Natural killer cell (primary cell): ENCODE measurements at regions not wholly inside any gene's neighbourhood (a gene's known extent, or its start where the extent isn't known, plus 50 kb on each side); places are given as distances from the start of the nearest gene placed in this dataset.

Experiments
- ATAC-seq, 3 donors: fragments of 150-1000 bp in 2 of 3; fragments of 200-7000 bp in 1 of 3; cut with Tn5 transposase; 1 replicate in 1 of 3; 2 replicates in 2 of 3; pipeline ENCODE4 v1.10.0; 2021; ENCODE audit warnings: mild to moderate bottlenecking in 2 of 3, moderate library complexity in 2 of 3
- DNase-seq, 2 donors: peaks; one replicate each; pipeline versions ENCODE4 v3.0.0 to v3.0.0-alpha.2; 2013 to 2021; ENCODE audit warnings: mixed read lengths in 1 of 2
- H3K27ac ChIP-seq: one replicate; pipeline ENCODE4 v1.5.1; 2013; ENCODE audit warnings: mild to moderate bottlenecking, low read length
- H3K27me3 ChIP-seq: one replicate; pipeline ENCODE4 v1.6.1; 2013; ENCODE audit warnings: low read length; ENCODE audit not compliant: control insufficient read depth, insufficient read depth
- H3K36me3 ChIP-seq: one replicate; pipeline ENCODE4 v1.6.1; 2013; ENCODE audit warnings: low read length; ENCODE audit not compliant: control insufficient read depth, insufficient read depth
- H3K4me1 ChIP-seq: one replicate; pipeline ENCODE4 v1.6.1; 2013; ENCODE audit warnings: low read length; ENCODE audit not compliant: control insufficient read depth, insufficient read depth
- H3K4me3 ChIP-seq: one replicate; pipeline ENCODE4 v1.5.1; 2013; ENCODE audit warnings: low read length
- H3K9me3 ChIP-seq: one replicate; pipeline ENCODE4 v1.6.1; 2013; ENCODE audit warnings: low read length; ENCODE audit not compliant: control insufficient read depth, insufficient read depth
- H3K27ac Mint-ChIP-seq, 2 donors: one replicate each; pipeline ENCODE4 v1.8.0; 2022; ENCODE audit warnings: mild to moderate bottlenecking in 2 of 2, mixed read lengths in 2 of 2, moderate library complexity in 1 of 2
- H3K27me3 Mint-ChIP-seq, 2 donors: one replicate each; pipeline ENCODE4 v1.8.0; 2022; ENCODE audit warnings: low read depth in 2 of 2, mixed read lengths in 2 of 2
- H3K36me3 Mint-ChIP-seq: one replicate; pipeline ENCODE4 v1.8.0; 2022; ENCODE audit warnings: mixed read lengths
- H3K4me1 Mint-ChIP-seq, 2 donors: one replicate each; pipeline ENCODE4 v1.8.0; 2022; ENCODE audit warnings: mixed read lengths in 2 of 2
- H3K4me3 Mint-ChIP-seq: one replicate; pipeline ENCODE4 v1.8.0; 2022; ENCODE audit warnings: mild to moderate bottlenecking, moderate library complexity, mixed read lengths
- H3K9me3 Mint-ChIP-seq, 2 donors: one replicate each; pipeline ENCODE4 v1.8.0; 2022; ENCODE audit warnings: mixed read lengths in 2 of 2
- WGBS: methylation state at CpG from one replicate; pipeline ENCODE4 v1.1.7; 2013; ENCODE audit warnings: missing lambda C conversion rate; ENCODE audit not compliant: insufficient coverage; 5-methylcytosine and 5-hydroxymethylcytosine counted together
- intact Hi-C: fragments of 100-400 bp; cut with micrococcal nuclease; formaldehyde crosslinking; loops from one replicate; pipeline ENCODE4 v1.14.2; 2022
- TF ChIP-seq, protein P1 (sequence below): fragments of 200-600 bp; IDR thresholded peaks from one replicate; pipeline ENCODE4 v1.8.0; 2022; ENCODE audit warnings: antibody characterized with exemption

DNA sequence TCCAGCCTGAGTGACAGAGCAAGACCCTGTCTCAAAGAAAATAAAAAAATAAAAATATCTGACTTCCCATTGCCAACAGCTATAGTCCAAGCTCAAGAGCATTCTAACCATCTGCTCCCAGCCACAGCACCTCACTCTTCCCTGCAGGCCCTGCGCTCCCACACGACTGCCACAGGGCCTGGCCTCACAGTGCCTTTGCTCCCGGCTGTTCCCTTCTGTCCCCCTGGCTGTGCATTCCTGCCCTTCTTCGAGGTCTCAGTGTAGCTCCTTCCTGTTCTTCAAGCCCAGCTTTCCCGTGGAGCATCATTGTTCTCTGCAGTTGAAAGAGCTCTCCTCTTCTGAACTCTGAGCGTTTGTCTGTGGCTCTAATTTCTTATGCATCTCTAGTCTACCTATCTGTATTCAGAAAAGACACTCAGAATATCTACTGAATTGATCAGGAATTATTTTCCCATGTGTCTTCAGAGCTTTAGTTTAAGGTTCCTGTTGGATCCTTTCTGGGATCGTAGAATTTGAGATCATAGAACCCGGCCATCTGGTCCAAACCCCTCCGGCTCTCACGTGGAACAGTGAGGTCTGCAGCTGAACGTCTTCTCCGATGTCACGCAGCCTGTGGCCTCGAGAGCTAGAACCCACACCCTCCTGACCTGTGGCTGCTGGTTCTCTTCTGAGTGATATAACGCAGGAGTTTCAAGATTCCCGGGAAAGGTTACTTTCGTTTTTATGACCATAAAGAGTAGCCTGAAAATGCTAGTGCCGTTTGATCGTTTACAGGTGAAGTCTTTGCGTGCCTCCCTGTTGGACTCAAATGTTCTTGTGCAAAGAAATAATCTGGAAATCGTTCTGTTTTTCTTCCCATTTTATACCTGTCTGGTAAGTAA, 54.4 kb downstream of the DOP1B start:
- WGBS: 96% methylated on average over 21 of the region's 21 CpGs
- Histone ChIP-seq H3K9me3 (no peaks in the 10 kb centered on the region), H3K27ac (no peak overlapping the region), H3K4me1 (no peaks in the 10 kb centered on the region), H3K27me3 (no peaks in the 10 kb centered on the region), H3K36me3 (peaks cover 28% of the 10 kb centered on the region), H3K4me3 (no peak overlapping the region)
- Mint-ChIP-seq H3K9me3 (no peaks in the 10 kb centered on the region), H3K27ac (no peak overlapping the region), H3K27me3 (no peaks in the 10 kb centered on the region), H3K36me3 (peaks cover 13% of the 10 kb centered on the region), H3K4me3 (no peak overlapping the region), H3K4me1 (peaks cover 0 to 9% of the 10 kb centered on the region in 2 donors)
- intact Hi-C loops: no loop called here
- ATAC-seq: no peak
- TF ChIP-seq, protein P1, sequence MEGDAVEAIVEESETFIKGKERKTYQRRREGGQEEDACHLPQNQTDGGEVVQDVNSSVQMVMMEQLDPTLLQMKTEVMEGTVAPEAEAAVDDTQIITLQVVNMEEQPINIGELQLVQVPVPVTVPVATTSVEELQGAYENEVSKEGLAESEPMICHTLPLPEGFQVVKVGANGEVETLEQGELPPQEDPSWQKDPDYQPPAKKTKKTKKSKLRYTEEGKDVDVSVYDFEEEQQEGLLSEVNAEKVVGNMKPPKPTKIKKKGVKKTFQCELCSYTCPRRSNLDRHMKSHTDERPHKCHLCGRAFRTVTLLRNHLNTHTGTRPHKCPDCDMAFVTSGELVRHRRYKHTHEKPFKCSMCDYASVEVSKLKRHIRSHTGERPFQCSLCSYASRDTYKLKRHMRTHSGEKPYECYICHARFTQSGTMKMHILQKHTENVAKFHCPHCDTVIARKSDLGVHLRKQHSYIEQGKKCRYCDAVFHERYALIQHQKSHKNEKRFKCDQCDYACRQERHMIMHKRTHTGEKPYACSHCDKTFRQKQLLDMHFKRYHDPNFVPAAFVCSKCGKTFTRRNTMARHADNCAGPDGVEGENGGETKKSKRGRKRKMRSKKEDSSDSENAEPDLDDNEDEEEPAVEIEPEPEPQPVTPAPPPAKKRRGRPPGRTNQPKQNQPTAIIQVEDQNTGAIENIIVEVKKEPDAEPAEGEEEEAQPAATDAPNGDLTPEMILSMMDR: no peak
- no peak for DNase-seq

DNA sequence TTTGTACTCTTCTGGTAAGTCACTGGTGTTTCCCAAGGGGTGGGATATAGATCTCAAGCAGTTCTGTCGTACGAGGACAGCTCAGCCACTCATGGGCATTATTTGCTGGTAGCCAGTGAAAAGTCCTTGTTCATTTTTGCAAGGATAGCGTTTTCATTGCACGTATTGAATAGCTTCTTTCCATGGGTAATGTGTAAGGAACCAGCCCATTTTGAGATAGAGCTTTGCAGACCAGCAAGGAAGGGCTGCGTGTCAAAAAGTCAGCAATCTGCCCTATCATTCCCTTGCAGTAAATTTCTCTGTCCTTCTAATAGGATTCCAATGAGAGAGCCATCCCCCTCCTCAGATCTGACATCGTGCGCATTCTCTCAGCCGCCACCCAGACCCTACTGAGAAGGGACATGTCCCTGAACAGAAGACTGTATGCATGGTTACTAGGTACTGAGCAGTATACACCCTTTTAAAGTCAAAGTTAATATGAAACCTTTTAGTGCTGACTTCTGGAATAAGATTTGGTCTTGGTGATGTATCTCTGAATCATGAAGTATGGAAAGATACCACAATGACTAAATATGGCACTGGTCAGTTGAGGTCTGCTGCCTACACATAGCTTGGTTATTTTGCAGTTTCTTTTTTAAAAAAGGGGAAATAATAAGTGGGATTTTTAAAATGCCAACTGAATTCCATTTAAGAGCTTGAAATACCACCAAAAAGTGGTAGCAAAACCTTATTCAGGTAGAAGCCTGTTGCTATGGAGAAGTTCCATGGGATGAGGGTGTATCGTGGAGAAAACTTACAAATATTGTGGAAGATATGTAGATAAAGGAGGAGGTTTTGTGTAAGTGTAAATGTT, 55.3 kb downstream of the DOP1B start:
- no peaks in the 10 kb centered on the region for H3K9me3 ChIP-seq
- Mint-ChIP-seq H3K4me3 (no peak overlapping the region), H3K27ac (no peak overlapping the region), H3K4me1 (peaks cover 0 to 9% of the 10 kb centered on the region in 2 donors), H3K27me3 (no peaks in the 10 kb centered on the region), H3K36me3 (peaks cover 13% of the 10 kb centered on the region), H3K9me3 (no peaks in the 10 kb centered on the region)
- 98% methylated on average over 9 of the region's 9 CpGs for WGBS
- H3K27me3 ChIP-seq: no peaks in the 10 kb centered on the region
- DNase-seq: no peak
- peaks cover 32% of the 10 kb centered on the region for H3K36me3 ChIP-seq
- TF ChIP-seq, protein P1: no peak
- no peak overlapping the region for H3K4me3 ChIP-seq
- ATAC-seq: no peak
- intact Hi-C loops: no loop called here
- H3K4me1 ChIP-seq: no peaks in the 10 kb centered on the region
- no peak overlapping the region for H3K27ac ChIP-seq

DNA sequence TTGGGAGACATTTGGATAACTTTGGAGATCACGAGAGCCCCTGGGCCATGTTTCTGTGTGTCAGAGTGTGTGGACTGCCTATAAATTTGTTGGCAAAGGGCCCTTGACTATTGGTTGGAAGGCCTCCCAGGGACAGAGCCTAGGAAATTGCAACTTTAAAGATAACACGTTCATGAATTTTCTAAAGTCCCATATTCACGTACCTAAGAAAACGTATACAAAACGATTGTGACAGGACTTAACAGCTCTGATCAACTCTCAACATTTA, 55.8 kb downstream of the DOP1B start:
- H3K9me3 ChIP-seq: no peaks in the 10 kb centered on the region
- Mint-ChIP-seq H3K27me3 (no peaks in the 10 kb centered on the region), H3K36me3 (peaks cover 16% of the 10 kb centered on the region), H3K9me3 (no peaks in the 10 kb centered on the region), H3K4me1 (peaks cover 0 to 9% of the 10 kb centered on the region in 2 donors), H3K4me3 (no peak overlapping the region), H3K27ac (no peak overlapping the region)
- 95% methylated on average over 5 of the region's 5 CpGs for WGBS
- no peak for ATAC-seq
- H3K4me3 ChIP-seq: no peak overlapping the region
- intact Hi-C loops: no loop called here
- no peak overlapping the region for H3K27ac ChIP-seq
- DNase-seq: no peak
- H3K4me1 ChIP-seq: no peaks in the 10 kb centered on the region
- H3K36me3 ChIP-seq: peaks cover 37% of the 10 kb centered on the region
- no peaks in the 10 kb centered on the region for H3K27me3 ChIP-seq
- TF ChIP-seq, protein P1: no peak
